H1 (cell line): ENCODE measurements at regions not wholly inside any gene's neighbourhood (a gene's known extent, or its start where the extent isn't known, plus 50 kb on each side); places are given as distances from the start of the nearest gene placed in this dataset.

Experiments
- CTCF ChIA-PET: fragments of 300-600 bp; sonication (Branson Sonifier 250); formaldehyde crosslinking; loops from one replicate; lab custom pipeline; 2021; ENCODE audit not compliant: partially characterized antibody; lab: Charles Lee
- POLR2A ChIA-PET: fragments of 300-600 bp; sonication (Branson Sonifier 250); formaldehyde crosslinking; loops from one replicate; lab custom pipeline; 2021; ENCODE audit warnings: inconsistent platforms; ENCODE audit not compliant: partially characterized antibody; lab: Charles Lee
- DNase-seq, 2 experiments: peaks; one replicate each; pipeline versions ENCODE4 v3.0.0 to v3.0.0-alpha.2; 2010 to 2022; ENCODE audit warnings: low spot score in 2 of 2, low read depth in 1 of 2, mixed read lengths in 1 of 2
- FAIRE-seq: peaks from 2 replicates; lab custom pipeline; 2011; peaks lifted over from hg19 to GRCh38; lab: Jason Lieb, UNC
- H2AFZ ChIP-seq: 2 replicates; pipeline ENCODE4 v1.8.1; 2012; ENCODE audit warnings: low read length, inconsistent platforms
- H2AK5ac ChIP-seq: 2 replicates; pipeline ENCODE4 v1.6.1; 2013; ENCODE audit warnings: low read depth, low read length
- H2BK120ac ChIP-seq: replicated peaks from 2 replicates; pipeline ENCODE3; 2013; ENCODE audit warnings: low read depth, low read length, inconsistent platforms
- H2BK12ac ChIP-seq: 2 replicates; pipeline ENCODE4 v1.6.1; 2013; ENCODE audit warnings: low read depth, low read length
- H2BK15ac ChIP-seq: 2 replicates; pipeline ENCODE4 v1.6.1; 2013; ENCODE audit warnings: low read length
- H2BK20ac ChIP-seq: 2 replicates; pipeline ENCODE4 v1.6.1; 2013; ENCODE audit warnings: low read length
- H2BK5ac ChIP-seq: 2 replicates; pipeline ENCODE4 v1.6.1; 2013; ENCODE audit warnings: low read depth, low read length
- H3K14ac ChIP-seq: 2 replicates; pipeline ENCODE4 v1.6.1; 2013; ENCODE audit warnings: inconsistent platforms; ENCODE audit not compliant: insufficient read length
- H3K18ac ChIP-seq: 2 replicates; pipeline ENCODE4 v1.6.1; 2013; ENCODE audit warnings: low read length; ENCODE audit errors: extremely low read depth
- H3K23ac ChIP-seq: 2 replicates; pipeline ENCODE4 v1.6.1; 2013; ENCODE audit warnings: inconsistent platforms; ENCODE audit not compliant: insufficient read length
- H3K23me2 ChIP-seq: 2 replicates; pipeline ENCODE4 v1.6.1; 2013; ENCODE audit warnings: low read depth, low read length
- H3K27ac ChIP-seq: 2 replicates; pipeline ENCODE4 v1.6.1; 2011; ENCODE audit warnings: low read depth, low read length, inconsistent platforms
- H3K27me3 ChIP-seq, 4 experiments: replicated peaks in 1 of 4; 1 replicate in 1 of 4; 2 replicates in 3 of 4; pipeline versions ENCODE4 v1.6.1 to v1.8.1; 2011 to 2013; ENCODE audit warnings: low read length in 3 of 4, mild to moderate bottlenecking in 3 of 4, inconsistent platforms in 2 of 4, mixed read lengths in 2 of 4, moderate library complexity in 1 of 4; ENCODE audit not compliant: control insufficient read depth in 3 of 4, insufficient read depth in 3 of 4; ENCODE audit errors: extremely low read depth in 1 of 4
- H3K36me3 ChIP-seq, 4 experiments: 2 replicates each; pipeline versions ENCODE4 v1.6.1 to v1.8.1; 2011 to 2013; ENCODE audit warnings: mild to moderate bottlenecking in 4 of 4, low read length in 3 of 4, moderate library complexity in 2 of 4, control low read depth in 1 of 4, inconsistent platforms in 1 of 4; ENCODE audit not compliant: insufficient read depth in 4 of 4, control insufficient read depth in 2 of 4
- H3K4ac ChIP-seq: replicated peaks from 2 replicates; pipeline ENCODE3; 2013; ENCODE audit warnings: low read length, low read depth, mixed read lengths, inconsistent platforms; ENCODE audit not compliant: insufficient read length
- H3K4me1 ChIP-seq, 4 experiments: replicated peaks in 1 of 4; 1 replicate in 1 of 4; 2 replicates in 3 of 4; pipeline versions ENCODE4 v1.6.1 to v1.8.1; 2011 to 2013; ENCODE audit warnings: low read length in 3 of 4, inconsistent platforms in 2 of 4, mixed read lengths in 1 of 4; ENCODE audit not compliant: insufficient read depth in 4 of 4, control insufficient read depth in 3 of 4
- H3K4me2 ChIP-seq, 2 experiments: 2 replicates each; pipeline versions ENCODE4 v1.6.1 to v1.8.1; 2011 to 2013; ENCODE audit warnings: low read depth in 2 of 2, low read length in 2 of 2, control low read depth in 1 of 2, inconsistent platforms in 1 of 2, mild to moderate bottlenecking in 1 of 2; ENCODE audit not compliant: insufficient read depth in 1 of 2
- H3K4me3 ChIP-seq, 4 experiments: fragments of 200-600, 300-600 bp in 1 of 4; sonication (generic), shearing (Covaris generic), sonication (Bioruptor Twin) in 1 of 4; 2 replicates each; pipeline versions ENCODE4 v1.5.1 to v1.8.1; 2011 to 2016; ENCODE audit warnings: low read length in 4 of 4, low read depth in 3 of 4, control low read depth in 2 of 4, inconsistent platforms in 2 of 4, mild to moderate bottlenecking in 2 of 4, mixed read lengths in 1 of 4, moderate library complexity in 1 of 4; ENCODE audit not compliant: insufficient read depth in 2 of 4; ENCODE audit errors: extremely low read depth in 1 of 4
- H3K56ac ChIP-seq: replicated peaks from 2 replicates; pipeline ENCODE3; 2013; ENCODE audit warnings: low read depth, mild to moderate bottlenecking, mixed read lengths, low read length, inconsistent platforms; ENCODE audit not compliant: insufficient read length
- H3K79me1 ChIP-seq: 2 replicates; pipeline ENCODE4 v1.6.1; 2013; ENCODE audit warnings: low read depth, low read length, control low read depth
- H3K79me2 ChIP-seq, 2 experiments: 2 replicates each; pipeline versions ENCODE4 v1.6.1 to v1.8.1; 2012 to 2013; ENCODE audit warnings: low read length in 2 of 2, mild to moderate bottlenecking in 2 of 2, inconsistent platforms in 1 of 2; ENCODE audit not compliant: insufficient read depth in 2 of 2, control insufficient read depth in 1 of 2
- H3K9ac ChIP-seq, 4 experiments: replicated peaks in 1 of 4; 1 replicate in 1 of 4; 2 replicates in 3 of 4; pipeline versions ENCODE4 v1.6.1 to v1.8.1; 2011 to 2013; ENCODE audit warnings: low read depth in 3 of 4, low read length in 3 of 4, control low read depth in 2 of 4, mild to moderate bottlenecking in 2 of 4, moderate library complexity in 2 of 4, inconsistent platforms in 1 of 4; ENCODE audit errors: extremely low read depth in 1 of 4
- H3K9me3 ChIP-seq, 2 experiments: 2 replicates each; pipeline versions ENCODE4 v1.6.1 to v1.8.1; 2012 to 2013; ENCODE audit warnings: mild to moderate bottlenecking in 2 of 2, moderate library complexity in 2 of 2, control low read depth in 1 of 2, inconsistent platforms in 1 of 2, low read depth in 1 of 2, low read length in 1 of 2, mixed read lengths in 1 of 2; ENCODE audit not compliant: insufficient read depth in 2 of 2
- H4K20me1 ChIP-seq, 2 experiments: replicated peaks in 1 of 2; 2 replicates each; pipeline versions ENCODE3 to v1.8.1; 2011 to 2013; ENCODE audit warnings: inconsistent platforms in 2 of 2, low read length in 2 of 2, mild to moderate bottlenecking in 1 of 2; ENCODE audit not compliant: insufficient read depth in 2 of 2, control insufficient read depth in 1 of 2
- H4K5ac ChIP-seq: 2 replicates; pipeline ENCODE4 v1.6.1; 2013; ENCODE audit warnings: low read length, low read depth, mixed read lengths, inconsistent platforms; ENCODE audit not compliant: insufficient read length
- H4K8ac ChIP-seq: 2 replicates; pipeline ENCODE4 v1.8.0; 2013; ENCODE audit warnings: mild to moderate bottlenecking, moderate library complexity, low read length, inconsistent platforms; ENCODE audit not compliant: insufficient read depth; ENCODE audit errors: extremely low read depth
- H4K91ac ChIP-seq: replicated peaks from 2 replicates; pipeline ENCODE3; 2013; ENCODE audit warnings: low read length, mixed read lengths, inconsistent platforms; ENCODE audit not compliant: insufficient read length
- BCL11A ChIP-seq, 2 experiments: IDR thresholded peaks; one replicate each; pipeline ENCODE4 v1.6.1; 2011; ENCODE audit warnings: low read depth in 2 of 2, low read length in 2 of 2, mild to moderate bottlenecking in 2 of 2
- CBX8 ChIP-seq: fragments of 300-800, 300-1000 bp; sonication (generic); IDR thresholded peaks from 2 replicates; pipeline ENCODE4 v1.7.1; 2016; ENCODE audit warnings: low read depth, low read length, borderline replicate concordance
- CEBPB ChIP-seq: IDR thresholded peaks from 2 replicates; pipeline ENCODE4 v1.6.1; 2012; ENCODE audit warnings: low read depth, low read length
- CHD1 ChIP-seq: IDR thresholded peaks from 2 replicates; pipeline ENCODE4 v1.6.1; 2012; ENCODE audit warnings: low read depth, low read length, improper control_type of control experiment
- CTBP2 ChIP-seq: IDR thresholded peaks from 2 replicates; pipeline ENCODE4 v1.7.0; 2011; ENCODE audit warnings: borderline replicate concordance, mild to moderate bottlenecking, moderate library complexity, mixed read lengths, low read length; ENCODE audit not compliant: insufficient read depth, insufficient read length
- EGR1 ChIP-seq: IDR thresholded peaks from 2 replicates; pipeline ENCODE4 v1.6.1; 2011; ENCODE audit warnings: low read depth, low read length, borderline replicate concordance
- EZH2 ChIP-seq: fragments of 200-600 bp; sonication (generic); IDR thresholded peaks from 2 replicates; pipeline ENCODE4 v1.7.1; 2012; ENCODE audit warnings: low read depth, mild to moderate bottlenecking, moderate library complexity, low read length, inconsistent platforms; ENCODE audit not compliant: severe bottlenecking
- GABPA ChIP-seq: IDR thresholded peaks from 2 replicates; pipeline ENCODE4 v1.6.1; 2011; ENCODE audit warnings: mild to moderate bottlenecking, low read length, moderate library complexity, borderline replicate concordance; ENCODE audit not compliant: insufficient read depth
- HDAC2 ChIP-seq, 2 experiments: fragments of 300-600 bp in 1 of 2; sonication (generic) in 1 of 2; IDR thresholded peaks; 2 replicates each; pipeline ENCODE4 v1.6.1; 2011 to 2012; ENCODE audit warnings: low read depth in 2 of 2, low read length in 2 of 2, mild to moderate bottlenecking in 2 of 2, moderate library complexity in 2 of 2, borderline replicate concordance in 1 of 2, inconsistent platforms in 1 of 2
- RBBP5 ChIP-seq: IDR thresholded peaks from 2 replicates; pipeline ENCODE4 v1.7.1; 2012; ENCODE audit warnings: low read depth, mild to moderate bottlenecking, inconsistent platforms, low read length, moderate library complexity, borderline replicate concordance
- SIX5 ChIP-seq: IDR thresholded peaks from 2 replicates; pipeline ENCODE4 v1.6.1; 2011; ENCODE audit warnings: mild to moderate bottlenecking, low read depth, low read length
- SP2 ChIP-seq: IDR thresholded peaks from 2 replicates; pipeline ENCODE4 v1.6.1; 2012; ENCODE audit warnings: mild to moderate bottlenecking, low read length, inconsistent platforms
- TEAD4 ChIP-seq: IDR thresholded peaks from 2 replicates; pipeline ENCODE4 v1.6.1; 2012; ENCODE audit warnings: low read depth, low read length, inconsistent platforms, mixed read lengths
- WGBS, 2 experiments: shearing (Covaris generic) in 1 of 2; methylation state at CpG; one replicate each; pipeline versions ENCODE4 v1.1.6 to v1.1.7; 2013 to 2015; ENCODE audit warnings: low lambda C conversion rate in 2 of 2, mixed read lengths in 2 of 2, inconsistent platforms in 1 of 2, low coverage in 1 of 2, missing lambda C conversion rate in 1 of 2; ENCODE audit not compliant: insufficient replicate concordance in 2 of 2, insufficient coverage in 1 of 2, insufficient read length in 1 of 2; ENCODE audit errors: extremely low coverage in 1 of 2, missing lambda C conversion rate in 1 of 2; 5-methylcytosine and 5-hydroxymethylcytosine counted together

GRCh38 chr5:36759117-36759516, 117.5 kb upstream of the NIPBL start:
- DNase-seq: no peak
- H3K23me2 ChIP-seq: no peaks in the 10 kb centered on the region; the same call in 1 of the 2 replicates
- H3K56ac ChIP-seq: no peak overlapping the region
- H2BK5ac ChIP-seq: no peak overlapping the region
- H3K4me3 ChIP-seq: no peak overlapping the region
- 100% methylated on average over 1 of the region's 1 CpG; no CpG with 5 or more reads in 1 of the 2 experiments for WGBS, 2 experiments
- no peak overlapping the region for H3K23ac ChIP-seq
- H4K20me1 ChIP-seq: no peaks in the 10 kb centered on the region
- H3K14ac ChIP-seq: no peak overlapping the region
- no peaks in the 10 kb centered on the region for H3K9me3 ChIP-seq
- H4K8ac ChIP-seq: no peak overlapping the region
- H3K4me2 ChIP-seq: no peak overlapping the region
- no peaks in the 10 kb centered on the region for H3K79me2 ChIP-seq
- POLR2A ChIA-PET: interaction anchor here (0.9 kb wide), 1 partner anchor 14 kb away, joined by 3 read pairs; no protein-coding TSS in a partner anchor
- no peak overlapping the region for H3K4ac ChIP-seq
- H3K4me1 ChIP-seq: no peaks in the 10 kb centered on the region
- no peak overlapping the region for H4K91ac ChIP-seq
- no peak overlapping the region for H2BK12ac ChIP-seq
- no peaks in the 10 kb centered on the region for H3K79me1 ChIP-seq
- no peak overlapping the region for H2BK15ac ChIP-seq
- H3K27ac ChIP-seq: no peak overlapping the region
- H2BK20ac ChIP-seq: no peak overlapping the region
- H3K9ac ChIP-seq: no peak overlapping the region
- H2BK120ac ChIP-seq: no peak overlapping the region
- no peak for FAIRE-seq
- H2AK5ac ChIP-seq: no peak overlapping the region
- H3K27me3 ChIP-seq: no peaks in the 10 kb centered on the region
- no peak overlapping the region for H3K18ac ChIP-seq
- no peak overlapping the region for H4K5ac ChIP-seq
- H3K36me3 ChIP-seq: no peaks in the 10 kb centered on the region
- H2AFZ ChIP-seq: no peak overlapping the region
- CTCF ChIA-PET: interaction anchor here (0.6 to 6.3 kb wide), 5 partner anchors 15 to 344 kb away, joined by 3 to 43 read pairs (median 6); no protein-coding TSS in a partner anchor
- TF ChIP-seq HDAC2 (IDR thresholded peaks at IDR 0.05; ENCODE audit: borderline replicate concordance in 1 of 2, low read depth in 2 of 2, low read length in 2 of 2): no peak
- TF ChIP-seq EZH2: no peak
- TF ChIP-seq SP2: no peak
- no peak for TF ChIP-seq CTBP2
- no peak for TF ChIP-seq EGR1
- no peak for TF ChIP-seq SIX5
- TF ChIP-seq GABPA: no peak
- TF ChIP-seq RBBP5: no peak
- TF ChIP-seq BCL11A (IDR thresholded peaks at IDR 0.05; ENCODE audit: low read depth in 2 of 2, low read length in 2 of 2): no peak
- no peak for TF ChIP-seq CBX8
- TF ChIP-seq CEBPB: no peak
- TF ChIP-seq CHD1: no peak
- TF ChIP-seq TEAD4: no peak
